ENCODE measurements at regions not wholly inside any gene's neighbourhood (a gene's known extent, or its start where the extent isn't known, plus 50 kb on each side); places are given as distances from the start of the nearest gene placed in this dataset.

DNA sequence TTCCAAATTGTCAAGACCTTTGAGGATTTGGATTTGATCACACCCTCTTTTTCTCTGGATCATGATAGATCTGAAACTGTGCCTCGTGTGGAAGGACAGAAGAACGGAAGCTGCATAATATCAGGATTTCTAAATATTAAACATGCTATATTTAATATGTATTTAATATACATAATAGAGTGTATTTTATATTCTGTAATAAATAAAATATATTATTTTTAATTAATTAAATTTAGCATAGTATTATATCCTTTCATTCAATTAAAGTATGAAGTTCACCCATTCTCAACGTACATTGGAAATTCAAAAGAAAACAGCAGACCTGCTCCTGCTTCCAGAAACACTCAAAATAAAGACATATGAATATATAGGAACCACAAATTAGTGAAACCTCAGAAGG lies 70.6 kb upstream of the GLIS3 start:
- TF ChIP-seq, protein P1, sequence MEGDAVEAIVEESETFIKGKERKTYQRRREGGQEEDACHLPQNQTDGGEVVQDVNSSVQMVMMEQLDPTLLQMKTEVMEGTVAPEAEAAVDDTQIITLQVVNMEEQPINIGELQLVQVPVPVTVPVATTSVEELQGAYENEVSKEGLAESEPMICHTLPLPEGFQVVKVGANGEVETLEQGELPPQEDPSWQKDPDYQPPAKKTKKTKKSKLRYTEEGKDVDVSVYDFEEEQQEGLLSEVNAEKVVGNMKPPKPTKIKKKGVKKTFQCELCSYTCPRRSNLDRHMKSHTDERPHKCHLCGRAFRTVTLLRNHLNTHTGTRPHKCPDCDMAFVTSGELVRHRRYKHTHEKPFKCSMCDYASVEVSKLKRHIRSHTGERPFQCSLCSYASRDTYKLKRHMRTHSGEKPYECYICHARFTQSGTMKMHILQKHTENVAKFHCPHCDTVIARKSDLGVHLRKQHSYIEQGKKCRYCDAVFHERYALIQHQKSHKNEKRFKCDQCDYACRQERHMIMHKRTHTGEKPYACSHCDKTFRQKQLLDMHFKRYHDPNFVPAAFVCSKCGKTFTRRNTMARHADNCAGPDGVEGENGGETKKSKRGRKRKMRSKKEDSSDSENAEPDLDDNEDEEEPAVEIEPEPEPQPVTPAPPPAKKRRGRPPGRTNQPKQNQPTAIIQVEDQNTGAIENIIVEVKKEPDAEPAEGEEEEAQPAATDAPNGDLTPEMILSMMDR (IDR thresholded peaks at IDR 0.05) = no peak
- TF ChIP-seq POLR2AphosphoS5 (IDR thresholded peaks at IDR 0.05) = no peak
